Stimulated activated CD8-positive, alpha-beta memory T cell treated with anti-CD3 and anti-CD28 coated beads, Interleukin-12 subunit alpha, Interleukin-12 subunit beta, amount 100 ng/mL, for 24 hours (primary cell): ENCODE measurements at regions not wholly inside any gene's neighbourhood (a gene's known extent, or its start where the extent isn't known, plus 50 kb on each side); places are given as distances from the start of the nearest gene placed in this dataset.
"Not testable (repeated sequence)": the region's sequence is repeated elsewhere in the genome, so short reads cannot be mapped to it uniquely, and the experiment has no call there.

Source experiments
- DNase-seq: peaks from one replicate; pipeline ENCODE4 v3.0.0-alpha.2; 2020; ENCODE audit errors: extremely low read depth

DNA sequence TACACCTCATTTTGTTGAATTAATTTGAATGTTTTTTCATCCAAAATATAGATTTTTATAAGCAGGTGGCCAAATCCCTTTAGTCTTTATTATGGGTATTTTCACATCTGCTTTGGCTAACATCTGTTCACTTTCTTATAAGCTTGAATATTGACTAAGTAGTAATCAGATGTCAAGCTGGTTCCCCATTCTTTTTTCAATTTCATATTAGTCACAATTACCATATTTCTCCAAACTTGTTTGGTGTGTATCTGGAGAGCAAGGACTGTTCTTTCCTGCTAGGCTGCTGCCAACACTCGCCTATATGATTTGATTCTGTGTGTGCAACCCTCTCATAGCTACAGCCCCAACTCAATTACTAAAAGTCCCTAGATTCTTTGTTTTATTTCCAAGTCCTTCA, 608.5 kb downstream of the PSAT1 start:
- no peak for DNase-seq

GRCh38 chr9:78905986-78906755, 609.2 kb downstream of the PSAT1 start:
- DNase-seq: no peak

DNA sequence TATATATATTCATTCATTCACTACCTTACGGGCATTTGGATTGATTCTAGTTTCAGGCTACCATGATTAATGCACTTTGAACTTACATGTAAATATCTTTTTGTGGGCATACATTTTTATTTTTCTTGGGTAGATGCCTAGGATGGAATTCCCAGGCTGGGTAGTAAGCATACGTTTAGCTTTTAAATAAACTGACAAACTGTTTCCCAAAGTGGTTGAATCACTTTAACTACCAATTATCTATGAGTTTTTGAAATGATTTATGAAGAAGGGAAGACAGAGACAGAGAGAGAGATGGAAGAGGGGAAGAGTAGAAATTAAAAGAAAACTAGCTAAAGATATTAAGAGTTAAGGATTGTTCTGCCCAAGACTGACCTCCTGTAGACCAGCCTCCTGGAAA, 612.6 kb downstream of the PSAT1 start:
- no peak for DNase-seq

DNA sequence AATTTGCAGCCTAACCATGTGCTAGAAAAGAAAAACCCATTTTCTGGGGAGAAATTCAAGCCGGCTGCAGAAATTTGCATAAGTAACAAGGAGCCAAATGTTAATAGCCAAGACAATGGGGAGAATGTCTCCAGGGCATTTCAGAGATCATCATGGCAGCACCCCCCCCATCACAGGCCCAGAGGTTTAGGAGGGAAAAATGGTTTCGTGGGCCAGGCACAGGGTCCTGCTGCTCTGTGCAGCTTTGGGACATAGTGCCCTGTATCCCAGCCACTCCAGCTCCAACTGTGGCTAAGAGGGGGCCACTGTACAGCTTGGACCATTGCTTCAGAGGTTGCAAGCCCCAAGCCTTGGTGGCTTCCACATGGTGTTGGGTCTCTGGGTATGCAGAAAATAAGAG, 620.0 kb downstream of the PSAT1 start:
- not testable (repeated sequence) for DNase-seq

- DNase-seq: no peak
Observed at GRCh38 chr9:78918976-78919375, 622.1 kb downstream of the PSAT1 start.

DNA sequence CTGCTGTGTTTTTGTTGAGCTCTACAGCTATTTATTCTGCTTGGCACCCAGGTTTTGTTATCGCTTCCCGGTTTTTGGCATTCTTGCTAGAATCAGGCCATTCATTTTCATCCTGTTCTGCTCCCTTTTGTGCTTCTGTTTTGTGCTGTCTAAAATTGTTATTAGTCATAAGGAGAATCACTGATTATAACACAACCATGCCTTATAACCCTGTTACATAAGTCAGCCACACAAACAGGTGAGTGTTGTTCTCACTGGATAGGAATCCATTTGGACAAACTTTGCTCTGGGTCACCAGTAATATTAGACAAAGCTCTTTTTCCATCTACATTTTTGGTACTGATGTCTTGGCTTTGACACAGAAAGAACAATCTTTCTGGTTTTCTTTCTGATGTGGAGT, 622.8 kb downstream of the PSAT1 start:
- DNase-seq: no peak

DNA sequence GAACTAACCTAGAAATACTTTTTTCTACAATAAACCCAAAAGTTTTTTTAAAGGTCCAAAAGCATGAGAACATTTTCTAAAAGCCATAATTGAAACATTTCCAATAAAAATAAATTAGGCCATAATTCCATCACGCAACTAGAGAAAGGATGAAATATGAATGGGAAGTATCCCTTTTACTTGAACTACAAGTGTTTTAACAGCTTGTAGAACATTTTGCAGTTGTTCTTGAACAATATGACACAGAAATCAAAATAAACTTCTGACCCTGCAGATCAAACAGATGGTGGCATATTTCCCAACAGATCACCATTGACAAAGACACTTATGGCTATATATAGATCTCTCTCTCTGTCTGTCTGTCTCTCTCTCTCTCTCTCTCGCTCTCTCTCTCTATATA, 624.4 kb downstream of the PSAT1 start:
- no peak for DNase-seq

GRCh38 chr9:78923966-78924659, 627.2 kb downstream of the PSAT1 start:
- no peak for DNase-seq

DNA sequence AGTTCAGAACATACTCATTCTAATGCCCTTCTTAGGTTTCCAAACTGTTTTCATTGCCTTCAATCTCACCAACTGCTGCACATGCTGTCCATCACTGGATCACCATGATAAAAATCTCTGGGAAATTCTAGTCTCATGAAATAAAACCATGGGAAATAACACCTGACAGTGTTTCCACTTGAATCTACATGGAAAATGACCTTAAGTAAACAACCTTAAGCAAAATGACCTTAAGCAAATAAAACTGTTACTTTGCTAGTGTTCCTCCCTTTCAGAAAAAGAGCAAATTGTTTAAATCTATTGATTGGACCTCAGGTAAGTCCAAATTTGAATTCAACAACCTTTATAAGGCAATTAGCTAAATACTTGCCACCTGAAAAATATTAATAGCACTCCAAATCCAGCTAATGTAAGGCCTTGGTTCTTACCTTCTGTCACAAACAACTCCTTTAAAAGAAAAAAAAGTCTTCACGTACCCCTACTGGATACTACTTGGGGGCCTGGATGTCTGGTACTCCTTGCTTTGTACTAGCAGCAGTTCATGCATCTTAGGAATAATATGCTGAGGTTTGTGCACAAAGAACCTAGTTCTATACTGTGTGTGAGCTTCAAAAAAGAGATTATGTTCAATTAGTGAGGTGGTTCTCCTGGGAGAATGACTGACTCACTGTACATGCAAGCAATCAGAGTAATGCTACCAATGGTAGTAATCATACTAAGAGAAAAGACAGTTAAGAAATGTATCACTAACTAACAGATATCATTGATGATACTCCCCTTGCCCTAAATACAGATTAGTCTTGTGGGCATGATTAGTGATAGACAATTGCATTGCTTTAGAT, 630.4 kb downstream of the PSAT1 start:
- no peak for DNase-seq

DNA sequence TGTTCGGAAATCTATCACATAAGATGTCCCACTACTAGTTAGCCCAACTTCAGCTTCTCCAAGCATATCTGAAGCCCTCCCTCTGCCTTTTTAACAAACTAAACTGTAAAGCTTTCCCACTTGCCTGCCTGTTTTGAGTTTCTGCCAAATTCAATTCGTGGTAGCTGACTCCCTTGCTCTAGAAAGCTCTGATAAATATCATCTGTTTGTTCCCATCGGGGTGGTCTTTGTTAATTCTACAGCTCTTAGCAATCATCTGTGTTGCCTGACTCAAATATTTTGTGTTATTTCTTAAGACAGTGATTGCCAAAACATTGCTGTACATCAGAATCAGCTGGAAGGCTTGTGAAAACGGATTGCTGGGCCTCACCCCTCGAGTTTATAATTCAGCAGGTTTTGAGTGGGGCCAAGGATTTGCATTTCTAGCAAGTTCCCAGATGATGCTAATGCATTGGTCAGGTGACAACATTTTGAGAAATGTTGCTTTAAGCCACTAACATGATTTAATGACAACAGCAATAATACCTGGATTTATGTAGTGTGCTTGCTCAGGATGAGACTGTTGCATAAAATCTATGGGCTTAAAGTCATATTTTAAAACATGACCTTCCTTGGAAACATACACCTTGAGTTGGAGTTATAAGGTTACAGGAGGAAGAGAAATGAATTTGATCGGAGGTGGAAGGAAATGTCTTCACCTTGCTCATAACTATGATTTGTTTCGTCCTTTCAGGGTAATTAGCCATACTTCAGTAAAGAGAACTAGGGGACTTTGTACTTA, 631.9 kb downstream of the PSAT1 start:
- DNase-seq: no peak

GRCh38 chr9:78930281-78930680, 633.4 kb downstream of the PSAT1 start:
- no peak for DNase-seq

DNA sequence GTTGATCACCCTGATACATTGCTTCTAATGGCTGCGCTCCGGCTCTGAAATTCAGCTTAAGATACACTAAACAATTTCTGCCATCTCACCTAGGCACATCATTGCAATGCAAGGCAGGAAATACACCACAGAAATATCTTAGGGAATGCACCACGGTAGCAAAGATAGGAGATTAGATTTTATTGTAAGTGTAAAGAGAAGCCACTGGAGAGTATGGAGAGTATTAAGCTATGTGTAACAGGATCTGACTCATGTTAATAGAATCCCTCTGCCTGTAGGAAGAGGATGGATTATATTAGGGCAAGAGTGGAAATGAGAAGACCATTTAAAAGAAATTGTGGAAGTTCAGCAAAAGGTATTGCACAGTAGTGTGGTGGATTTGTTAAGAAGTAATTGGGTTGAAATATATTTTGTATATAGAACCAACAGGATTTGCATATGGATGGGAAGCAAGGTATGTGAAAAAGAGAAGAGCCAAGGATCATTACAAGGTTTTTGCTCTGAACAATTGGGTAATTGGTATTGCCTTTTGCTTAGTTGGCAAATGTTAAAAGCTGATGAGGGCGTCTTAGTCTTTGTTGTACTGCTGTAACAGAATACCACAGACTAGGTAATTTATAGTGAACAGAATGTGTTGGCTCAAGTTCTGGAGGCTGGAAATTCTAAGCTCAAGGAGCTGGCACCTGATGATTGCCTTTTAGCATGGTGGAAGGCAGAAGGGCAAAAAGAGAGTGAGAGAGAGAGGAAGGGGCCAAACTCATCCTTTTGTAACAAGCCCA, 636.1 kb downstream of the PSAT1 start:
- DNase-seq: no peak

GRCh38 chr9:78934880-78935279, 636.9 kb upstream of the TLE4 start:
- no peak for DNase-seq

DNA sequence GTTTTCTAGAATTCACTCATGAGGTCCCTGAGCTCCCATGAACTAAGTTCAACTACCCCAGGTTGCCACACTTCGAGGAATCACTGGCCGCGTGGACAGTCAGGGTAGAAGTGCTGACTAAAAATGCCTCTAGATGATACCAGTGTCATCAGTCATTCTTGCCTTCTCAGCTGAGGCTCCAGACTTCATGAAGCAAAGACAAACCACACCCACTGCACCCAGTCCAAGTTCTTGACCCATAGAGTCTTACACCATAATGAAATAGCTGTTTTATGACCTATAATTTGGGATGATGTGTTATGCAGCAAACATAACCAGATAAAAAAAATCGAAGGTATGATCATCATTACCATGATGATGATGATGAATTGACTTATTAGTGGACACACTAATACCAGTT, 632.9 kb upstream of the TLE4 start:
- no peak for DNase-seq

GRCh38 chr9:78939311-78940065, 632.3 kb upstream of the TLE4 start:
- DNase-seq: no peak

- DNase-seq: no peak
Observed at GRCh38 chr9:78940121-78940855, 631.5 kb upstream of the TLE4 start.

GRCh38 chr9:78954286-78954685, 617.5 kb upstream of the TLE4 start:
- DNase-seq: no peak

DNA sequence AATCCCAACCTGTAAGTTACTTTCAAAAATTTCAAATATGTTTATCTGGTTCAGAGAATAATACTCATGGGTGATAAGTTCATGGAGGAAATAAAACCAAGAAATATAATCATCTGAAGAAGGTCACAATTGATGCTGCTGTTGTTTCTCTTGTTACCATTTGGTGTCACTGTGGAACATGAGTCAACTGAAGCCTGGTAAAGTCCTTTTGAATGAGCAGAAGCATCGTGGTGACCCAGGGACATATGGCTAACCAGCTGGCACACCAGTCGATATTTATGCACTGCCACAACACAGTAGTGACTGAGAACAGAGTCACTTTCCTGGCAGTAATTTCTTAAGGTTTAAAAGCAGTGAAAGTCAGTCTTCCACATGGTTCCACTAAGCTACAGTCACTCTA, 612.9 kb upstream of the TLE4 start:
- no peak for DNase-seq

DNA sequence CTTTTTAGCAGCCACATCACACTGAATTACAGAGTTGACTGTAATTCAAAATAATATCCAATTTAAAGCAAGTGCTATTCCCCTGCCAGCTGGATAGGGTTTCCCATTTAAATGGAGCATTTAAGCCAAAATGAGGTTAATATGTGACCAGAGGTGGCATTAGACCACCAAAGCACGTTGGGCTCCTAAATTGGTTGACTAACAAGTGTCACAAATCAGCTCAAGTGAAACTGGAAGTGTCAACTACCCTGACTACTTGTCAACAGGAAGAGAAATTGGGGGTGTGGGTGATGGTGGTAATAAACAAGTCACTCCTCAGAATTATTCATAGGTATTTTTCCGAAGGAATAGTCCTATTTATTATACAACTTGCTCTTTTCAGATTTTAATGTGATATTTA, 609.6 kb upstream of the TLE4 start:
- DNase-seq: no peak

GRCh38 chr9:78963911-78964310, 607.9 kb upstream of the TLE4 start:
- DNase-seq: no peak
